ENCODE measurements at regions not wholly inside any gene's neighbourhood (a gene's known extent, or its start where the extent isn't known, plus 50 kb on each side); places are given as distances from the start of the nearest gene placed in this dataset.
"Not testable (repeated sequence)": the region's sequence is repeated elsewhere in the genome, so short reads cannot be mapped to it uniquely, and the experiment has no call there.

DNA sequence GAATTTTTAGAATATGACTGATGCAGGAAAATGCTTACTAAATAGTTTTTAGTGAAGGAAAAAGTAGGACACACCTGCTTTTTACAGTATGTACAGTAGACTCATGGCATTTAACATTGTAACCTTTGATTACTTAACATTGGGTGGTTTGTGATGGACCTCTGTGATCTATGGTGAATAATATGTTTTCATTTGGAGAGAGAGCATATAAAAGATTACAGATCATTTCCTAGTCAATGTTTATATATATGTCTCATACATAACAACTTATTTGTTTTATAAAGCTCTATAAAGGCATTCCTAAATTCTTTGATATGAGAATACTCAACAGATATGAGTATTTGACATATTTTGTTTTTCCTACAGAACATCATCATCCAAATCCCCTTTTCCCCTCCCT is 129.3 kb upstream of the PDE7B start:
- peak; percentile 27 for DNase-seq (ENCODE audit: low read depth)

DNA sequence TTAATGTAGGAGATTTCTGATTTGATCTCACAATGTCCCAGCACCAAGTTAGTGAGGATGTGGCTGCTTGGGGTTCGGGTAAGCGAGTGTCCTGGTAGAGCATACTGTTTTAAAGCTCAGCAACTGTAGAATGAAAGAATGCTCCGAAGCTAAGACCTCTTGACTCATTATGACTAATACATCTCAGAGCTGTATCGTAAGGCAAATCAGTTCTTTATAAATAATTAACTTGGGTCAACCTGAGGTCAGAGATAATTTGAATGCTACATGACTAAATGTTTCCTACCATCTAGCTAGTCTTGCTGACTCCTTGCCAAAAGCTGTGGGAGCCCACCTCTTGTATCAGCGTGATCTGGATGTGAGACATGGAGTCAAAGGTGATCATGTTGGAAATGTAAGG is 128.8 kb upstream of the PDE7B start:
- peak; percentile 61 for DNase-seq (ENCODE audit: low read depth)

DNA sequence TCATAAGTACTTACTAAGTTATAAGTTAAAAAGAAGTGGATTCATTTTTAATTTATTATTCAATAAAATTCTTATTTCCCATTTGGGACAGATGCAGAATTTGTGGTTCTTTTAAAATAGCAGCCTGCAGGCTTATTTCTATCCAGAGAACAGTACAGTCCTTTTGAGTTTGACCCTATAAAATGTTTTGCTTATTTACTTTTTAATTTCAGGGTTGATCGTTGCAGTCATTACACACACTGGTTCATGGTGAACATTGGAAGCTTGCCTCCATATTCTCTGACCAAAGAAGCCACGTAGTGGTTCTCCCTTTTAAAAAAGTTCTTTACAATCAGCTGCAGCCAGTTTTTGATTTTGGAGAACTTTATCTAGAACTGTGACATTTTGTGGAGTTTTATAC is 122.9 kb upstream of the PDE7B start:
- no peak for DNase-seq (ENCODE audit: low read depth)

DNA sequence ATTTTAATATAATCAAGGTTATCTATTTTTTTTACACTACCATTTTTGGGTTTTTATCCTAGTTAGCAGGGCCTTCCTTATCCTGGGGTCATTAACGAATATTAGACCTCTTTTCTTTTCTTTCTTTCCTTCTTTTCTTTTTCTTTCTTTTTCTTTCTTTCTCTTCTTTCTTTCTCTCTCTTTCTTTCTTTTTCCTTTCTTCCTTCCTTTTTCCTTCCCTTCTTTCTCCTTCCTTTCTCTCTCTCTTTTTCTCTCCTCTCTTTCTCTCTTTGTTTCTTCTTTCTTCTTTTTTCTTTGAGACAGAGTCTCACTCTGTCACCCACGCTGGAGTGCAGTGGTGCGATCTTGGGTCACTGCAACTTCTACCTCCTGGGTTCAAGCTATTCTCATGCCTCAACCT is 120.4 kb upstream of the PDE7B start:
- no peak for DNase-seq (ENCODE audit: low read depth)

DNA sequence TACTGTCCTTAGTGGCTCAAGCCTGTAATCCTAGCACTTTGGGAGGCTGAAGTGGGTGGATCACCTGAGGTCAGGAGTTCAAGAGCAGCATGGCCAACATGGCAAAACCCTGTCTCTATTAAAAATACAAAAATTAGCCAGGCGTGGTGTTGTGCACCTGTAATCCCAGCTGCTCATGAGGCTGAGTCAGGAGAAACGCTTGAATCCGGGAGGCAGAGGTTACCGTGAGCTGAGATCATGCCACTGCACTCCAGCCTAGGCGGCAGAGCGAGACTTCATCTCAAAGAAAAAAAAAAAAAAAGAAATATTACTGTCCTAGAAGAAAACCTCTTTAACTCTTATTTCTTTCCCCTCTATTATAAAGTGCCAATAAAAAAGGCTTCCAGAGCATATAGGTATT is 115.2 kb upstream of the PDE7B start:
- DNase-seq (ENCODE audit: low read depth), result not testable (repeated sequence)

DNA sequence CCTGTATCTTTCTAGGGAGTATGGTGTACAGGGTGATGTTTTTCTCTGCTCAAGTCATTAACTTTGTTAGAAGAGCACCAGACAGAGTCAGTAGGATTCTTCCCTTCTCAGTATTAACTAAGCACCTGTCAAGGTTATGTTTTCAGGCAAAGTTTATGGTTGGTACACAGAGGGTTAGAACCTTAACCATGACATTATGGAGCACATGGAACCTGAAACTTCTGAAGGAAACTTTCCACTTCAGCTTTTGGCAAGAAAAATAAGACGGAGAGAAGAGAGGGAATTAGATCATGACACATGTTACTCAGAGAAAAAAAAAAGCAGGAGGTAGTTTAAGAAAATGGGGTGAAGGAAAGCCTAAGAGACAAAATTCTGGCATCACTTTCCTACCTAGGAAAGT is 112.9 kb upstream of the PDE7B start:
- no peak for DNase-seq (ENCODE audit: low read depth)

DNA sequence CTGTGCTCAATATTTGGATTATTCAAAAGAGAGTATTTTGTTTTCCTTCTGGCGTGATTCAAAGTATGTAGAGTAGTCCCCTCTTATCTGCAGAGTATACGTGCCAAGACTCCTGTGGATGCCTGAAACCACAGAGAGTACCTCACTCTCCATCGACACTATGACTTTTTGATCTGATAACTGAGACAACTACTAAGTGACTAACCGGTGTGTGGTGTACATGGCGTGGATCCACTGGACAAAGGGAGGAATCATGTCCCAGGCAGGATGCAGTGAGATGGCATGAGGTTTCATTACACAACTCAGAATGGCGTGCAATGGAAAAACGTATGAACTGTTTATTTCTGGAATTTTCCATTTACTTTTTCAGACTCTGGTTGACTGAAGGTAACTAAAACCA is 112.2 kb upstream of the PDE7B start:
- peak; percentile 69 for DNase-seq (ENCODE audit: low read depth)

DNA sequence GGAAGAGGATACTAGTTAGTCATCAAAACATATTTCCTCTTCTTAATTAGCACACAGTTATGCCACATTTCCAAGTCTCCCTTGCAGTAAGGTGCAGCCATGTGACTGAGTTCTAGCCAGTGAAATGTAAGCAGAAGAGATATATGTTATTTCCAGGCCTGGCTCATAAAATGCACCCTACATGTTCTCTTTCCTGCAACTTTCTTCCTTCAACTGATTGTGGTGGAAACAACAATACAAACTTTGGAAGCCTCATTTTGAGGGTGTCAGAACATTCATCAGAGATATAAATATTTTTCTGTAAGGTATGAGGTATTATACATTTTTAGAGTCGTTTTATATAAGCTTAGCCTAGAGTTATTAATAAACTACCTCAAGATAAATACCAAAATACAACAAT is 110.9 kb upstream of the PDE7B start:
- DNase-seq (ENCODE audit: low read depth), result no peak

DNA sequence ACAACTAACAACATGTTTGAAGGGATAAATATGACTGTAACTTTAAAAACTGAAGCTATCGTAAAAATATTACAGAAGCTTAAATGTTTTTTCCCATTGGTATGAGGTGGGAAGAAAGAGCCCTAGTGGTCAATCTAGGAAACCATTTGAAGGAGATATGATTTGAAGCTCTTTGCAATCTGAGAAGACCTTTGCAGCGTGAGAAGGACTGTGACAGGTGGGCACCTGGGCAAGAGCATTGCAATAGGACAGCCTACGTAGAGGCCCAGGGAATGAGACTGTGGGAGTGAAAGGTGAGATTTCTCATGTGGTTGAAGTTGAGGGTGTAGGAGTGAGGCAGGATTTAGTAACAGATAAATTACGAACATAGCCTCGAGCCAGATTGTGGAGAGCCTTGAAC is 108.0 kb upstream of the PDE7B start:
- no peak for DNase-seq (ENCODE audit: low read depth)

DNA sequence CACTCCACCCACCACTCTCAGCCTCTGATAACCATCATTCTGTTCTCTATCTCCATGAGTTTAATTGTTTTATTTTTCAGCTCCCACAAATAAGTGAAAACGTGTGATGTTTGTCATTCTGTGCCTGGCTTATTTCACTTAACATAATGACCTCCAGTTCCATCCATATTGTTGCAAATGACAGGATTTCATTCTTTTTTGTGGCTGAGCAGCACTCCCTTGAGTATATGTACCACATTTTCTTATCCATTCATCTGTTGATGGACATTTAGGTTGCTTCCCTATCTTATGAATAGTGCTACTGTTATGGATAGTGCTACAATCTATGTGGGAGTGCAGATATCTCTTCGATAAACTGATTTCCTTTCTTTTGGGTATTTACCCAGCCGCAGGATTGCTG is 103.3 kb upstream of the PDE7B start:
- DNase-seq (ENCODE audit: low read depth), result no peak

DNA sequence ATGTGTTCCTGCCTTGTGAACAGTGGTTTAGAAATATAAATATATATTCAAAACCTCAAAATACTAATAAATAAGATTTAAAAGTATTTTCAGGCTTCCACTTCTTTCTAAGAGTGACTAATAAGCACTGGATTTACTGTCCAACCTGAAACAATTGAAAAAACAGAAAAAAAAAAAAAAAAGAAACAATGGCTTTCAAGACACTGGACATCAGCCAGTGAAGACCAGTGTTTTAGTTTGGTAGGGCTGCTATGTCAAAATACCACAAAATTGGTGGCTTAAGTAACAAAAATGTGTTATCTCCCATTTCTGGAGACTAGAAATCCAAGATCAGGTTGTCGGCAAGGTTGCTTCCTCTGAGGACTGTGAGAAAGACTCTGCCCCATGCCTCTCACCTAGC is 101.4 kb upstream of the PDE7B start:
- no peak for DNase-seq (ENCODE audit: low read depth)

DNA sequence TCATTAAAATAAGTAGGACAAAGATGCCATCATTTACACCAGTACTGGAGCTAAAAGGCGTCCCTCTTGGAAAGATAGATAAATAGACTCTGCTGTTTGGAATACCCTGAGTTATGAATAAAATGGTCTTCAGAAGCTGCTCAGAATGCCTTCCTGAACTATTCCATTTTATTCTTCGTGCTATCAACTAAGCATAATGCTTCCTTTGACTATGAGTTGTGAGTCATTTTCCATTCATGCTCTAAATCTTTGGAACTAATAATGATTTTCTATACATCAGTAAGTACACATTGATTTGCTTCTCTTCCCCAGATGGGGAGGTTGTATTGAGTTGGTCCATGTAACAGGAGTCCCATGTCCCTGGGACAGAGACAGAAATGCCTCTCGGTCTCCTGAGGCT is 98.3 kb upstream of the PDE7B start:
- no peak for DNase-seq (ENCODE audit: low read depth)

DNA sequence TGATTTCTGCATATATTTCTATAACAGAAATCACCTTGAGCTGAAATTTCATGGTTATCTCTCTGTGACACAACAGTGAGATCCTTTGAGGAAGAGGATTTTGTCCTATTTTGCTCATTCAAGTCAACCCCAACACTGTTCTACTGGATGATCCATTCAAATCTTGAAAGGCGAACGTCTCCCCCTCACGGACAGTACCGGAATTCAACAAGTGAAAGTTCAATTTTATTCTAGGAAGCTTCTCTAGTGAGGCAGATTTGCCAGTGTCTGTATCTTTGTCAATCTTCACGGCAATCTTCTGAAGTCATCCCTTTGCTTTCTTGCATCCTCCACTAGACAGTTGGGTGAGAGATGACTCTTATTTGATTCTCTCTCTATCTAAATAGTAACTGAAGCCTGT is 91.7 kb upstream of the PDE7B start:
- no peak for DNase-seq (ENCODE audit: low read depth)

DNA sequence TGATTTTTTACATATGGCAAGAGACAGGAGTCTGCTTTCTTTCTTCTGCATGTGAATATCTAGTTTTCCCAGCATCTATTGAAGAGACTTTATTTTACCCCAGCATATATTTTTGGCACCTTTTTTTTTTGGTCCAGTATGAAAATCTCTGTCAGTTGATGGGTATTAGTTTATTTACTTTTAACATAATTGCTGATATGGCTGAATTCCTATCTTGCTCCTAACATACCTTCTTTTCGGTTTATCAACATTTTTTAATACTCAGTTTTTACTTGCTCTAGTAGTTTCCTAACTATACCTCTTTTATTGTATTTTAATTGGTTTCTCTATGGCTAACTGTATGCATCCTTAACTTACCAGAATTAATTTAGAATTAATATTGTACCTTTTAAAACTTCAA is 77.5 kb upstream of the PDE7B start:
- DNase-seq (ENCODE audit: low read depth), result no peak

DNA sequence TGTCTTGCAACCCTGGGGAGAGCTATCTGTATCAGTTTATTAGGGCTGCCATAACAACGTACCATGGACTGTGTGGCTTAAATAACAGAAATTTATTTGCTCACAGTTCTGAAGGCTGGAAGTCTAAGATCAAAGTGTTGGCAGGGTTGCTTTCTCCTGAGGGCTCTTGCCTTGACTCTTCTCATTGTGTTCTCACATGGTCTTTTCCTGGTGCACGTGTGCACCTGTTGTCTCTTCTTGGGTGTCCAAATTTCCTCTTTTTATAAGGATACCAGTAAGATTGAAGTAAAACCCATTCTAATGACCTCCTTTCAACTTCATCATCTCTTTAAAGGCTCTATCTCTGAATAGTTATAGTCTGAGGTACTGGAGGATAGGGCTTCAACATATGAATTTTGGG is 72.3 kb upstream of the PDE7B start:
- no peak for DNase-seq (ENCODE audit: low read depth)

DNA sequence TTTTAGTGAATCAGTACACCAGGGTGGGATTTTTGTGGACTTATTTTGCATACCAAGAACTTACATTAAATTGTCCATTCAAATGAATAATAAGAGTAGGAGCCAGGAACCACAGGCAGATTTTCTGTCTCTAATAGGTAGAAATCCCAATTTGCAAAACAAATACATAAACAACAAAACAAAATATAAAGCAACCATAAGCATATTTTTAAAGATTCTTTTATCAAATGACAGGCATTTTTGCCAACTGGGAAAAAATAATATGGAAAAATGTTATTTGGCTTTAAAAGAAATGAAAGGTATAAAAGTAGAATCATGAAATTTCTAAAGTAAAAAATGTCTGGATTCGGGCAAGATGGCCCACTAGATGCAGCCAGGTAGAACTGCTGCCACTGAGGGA is 71.2 kb upstream of the PDE7B start:
- DNase-seq (ENCODE audit: low read depth), result no peak

DNA sequence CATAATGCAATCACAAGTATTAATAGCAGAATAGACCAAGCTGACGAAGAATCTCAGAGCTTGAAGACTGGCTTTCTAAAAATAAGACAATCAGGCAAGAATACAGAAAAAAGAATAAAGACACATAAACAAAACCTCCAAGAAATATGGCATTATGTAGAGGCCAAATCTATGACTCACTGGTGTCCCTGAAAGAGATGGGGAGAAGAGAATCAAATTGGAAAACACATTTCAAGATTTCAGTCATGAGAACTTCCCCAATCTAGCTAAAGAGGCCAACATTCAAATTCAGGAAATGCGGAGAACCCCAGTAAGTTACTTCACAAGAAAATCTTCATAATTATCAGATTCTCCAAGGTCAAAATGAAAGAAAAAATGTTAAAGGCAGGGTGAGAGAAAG is 69.0 kb upstream of the PDE7B start:
- no peak for DNase-seq (ENCODE audit: low read depth)

DNA sequence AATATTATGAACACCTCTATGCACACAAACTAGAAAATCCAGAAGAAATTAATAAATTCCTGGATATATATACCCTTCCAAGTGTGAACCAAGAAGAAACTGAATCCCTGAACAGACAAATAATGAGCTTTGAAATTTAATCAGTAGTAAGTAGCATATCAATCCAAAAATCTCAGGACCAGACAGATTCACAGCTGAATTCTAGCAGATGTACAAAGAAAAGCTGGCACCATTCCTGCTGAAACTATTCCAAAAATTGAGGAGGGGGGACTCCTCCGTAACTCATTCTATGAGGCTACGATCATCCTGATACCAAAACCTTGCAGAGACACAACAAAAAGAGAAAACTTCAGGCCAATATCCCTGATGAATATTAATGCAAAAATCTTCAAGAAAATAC is 67.0 kb upstream of the PDE7B start:
- no peak for DNase-seq (ENCODE audit: low read depth)

DNA sequence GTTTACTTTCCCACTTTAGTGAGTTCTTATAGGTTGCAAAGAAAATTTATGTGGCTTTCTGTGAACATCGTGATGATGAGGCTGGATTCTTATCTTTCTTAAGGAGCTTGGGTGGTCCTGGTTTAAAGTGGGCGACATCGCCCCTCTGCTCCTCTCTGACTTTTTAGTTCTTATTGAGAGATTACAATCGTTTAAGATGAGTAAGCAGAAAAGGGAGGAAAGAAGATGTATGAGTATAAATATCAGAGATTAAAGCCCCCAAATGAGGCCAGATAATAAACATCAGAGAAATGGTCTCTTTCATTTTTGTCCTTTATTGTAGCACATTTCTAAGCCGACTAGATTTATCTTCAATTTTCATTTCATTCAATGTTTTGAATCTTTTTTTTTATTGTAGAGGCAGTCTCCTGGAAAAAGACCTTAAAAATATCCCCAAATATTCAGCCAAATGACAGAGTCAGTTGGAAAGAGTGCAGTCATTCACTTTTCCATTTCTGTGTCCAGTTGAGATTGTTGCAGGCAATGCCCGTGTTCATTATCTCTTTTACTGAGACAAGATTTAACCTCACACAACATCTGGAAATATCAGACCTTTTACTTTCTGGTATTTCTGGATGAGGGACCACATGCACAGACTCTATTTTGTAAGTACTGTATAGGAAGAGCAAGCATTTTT is 62.0 kb upstream of the PDE7B start:
- DNase-seq (ENCODE audit: low read depth), result no peak

DNA sequence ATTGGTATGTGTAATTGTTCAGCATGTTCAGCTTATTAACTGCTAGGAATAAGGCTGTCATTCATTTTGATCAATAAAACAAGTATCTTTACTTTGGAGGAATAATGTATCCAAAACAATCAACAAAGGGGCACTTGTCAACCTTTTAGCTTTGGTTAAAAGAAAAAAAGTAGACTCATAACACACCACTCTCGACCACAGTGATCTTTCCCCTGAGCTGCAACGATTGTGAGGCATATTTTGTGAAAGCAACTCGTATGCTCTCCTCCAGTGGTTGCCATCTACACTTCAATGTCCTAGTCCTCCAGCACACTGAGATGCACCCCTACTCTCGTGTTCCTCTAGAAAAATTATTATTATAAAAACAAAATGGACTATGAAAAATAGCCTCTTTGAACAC is 60.1 kb upstream of the PDE7B start:
- DNase-seq (ENCODE audit: low read depth), result no peak

DNA sequence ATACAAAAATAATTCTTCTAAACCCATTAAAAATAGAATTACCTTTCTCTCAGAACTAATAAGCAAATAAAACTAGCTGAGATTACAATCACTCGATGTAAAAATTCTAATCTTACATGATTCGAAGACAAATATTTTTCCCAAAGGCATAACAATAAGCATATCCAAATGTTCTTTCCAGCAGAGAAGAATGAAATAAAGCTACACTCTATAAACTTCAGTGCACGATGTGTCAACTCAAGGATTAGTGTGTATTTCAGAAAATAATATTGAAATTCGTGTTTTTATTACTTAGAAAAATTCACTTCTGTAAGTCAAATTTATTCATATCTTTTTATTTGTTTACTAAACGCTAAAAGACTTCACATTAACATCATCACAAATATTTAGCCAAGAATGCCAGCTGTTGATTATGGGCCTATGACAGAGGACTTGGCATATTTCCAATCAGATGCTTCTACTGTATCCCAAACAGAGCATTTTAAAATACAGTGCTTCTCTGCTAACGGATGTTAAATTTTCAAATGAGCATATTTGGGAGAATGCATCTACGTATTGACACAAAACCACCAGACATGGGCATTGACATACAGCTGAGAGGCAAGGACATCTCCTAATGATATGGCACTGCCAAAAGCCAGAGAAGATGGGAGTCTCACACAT is 54.7 kb upstream of the PDE7B start:
- no peak for DNase-seq (ENCODE audit: low read depth)

DNA sequence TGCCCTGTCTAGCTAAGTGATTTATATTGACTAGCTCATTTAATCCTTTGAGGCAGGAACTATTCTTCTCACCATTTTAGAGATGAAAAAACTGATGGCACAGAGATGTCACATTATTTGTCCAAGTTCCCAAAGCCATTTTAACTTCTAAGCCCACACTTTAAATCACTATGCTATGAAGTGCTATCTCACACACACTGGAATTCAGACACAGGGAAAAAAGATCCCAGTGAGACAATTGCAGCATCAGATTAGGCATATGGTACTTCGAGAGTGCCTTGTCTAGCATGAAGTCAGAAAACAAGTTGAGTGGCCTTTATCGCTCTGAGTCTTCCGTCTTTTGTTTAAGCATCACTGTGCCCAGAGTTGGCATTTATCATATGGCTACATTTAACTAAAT is 54.1 kb upstream of the PDE7B start:
- DNase-seq (ENCODE audit: low read depth), result no peak

DNA sequence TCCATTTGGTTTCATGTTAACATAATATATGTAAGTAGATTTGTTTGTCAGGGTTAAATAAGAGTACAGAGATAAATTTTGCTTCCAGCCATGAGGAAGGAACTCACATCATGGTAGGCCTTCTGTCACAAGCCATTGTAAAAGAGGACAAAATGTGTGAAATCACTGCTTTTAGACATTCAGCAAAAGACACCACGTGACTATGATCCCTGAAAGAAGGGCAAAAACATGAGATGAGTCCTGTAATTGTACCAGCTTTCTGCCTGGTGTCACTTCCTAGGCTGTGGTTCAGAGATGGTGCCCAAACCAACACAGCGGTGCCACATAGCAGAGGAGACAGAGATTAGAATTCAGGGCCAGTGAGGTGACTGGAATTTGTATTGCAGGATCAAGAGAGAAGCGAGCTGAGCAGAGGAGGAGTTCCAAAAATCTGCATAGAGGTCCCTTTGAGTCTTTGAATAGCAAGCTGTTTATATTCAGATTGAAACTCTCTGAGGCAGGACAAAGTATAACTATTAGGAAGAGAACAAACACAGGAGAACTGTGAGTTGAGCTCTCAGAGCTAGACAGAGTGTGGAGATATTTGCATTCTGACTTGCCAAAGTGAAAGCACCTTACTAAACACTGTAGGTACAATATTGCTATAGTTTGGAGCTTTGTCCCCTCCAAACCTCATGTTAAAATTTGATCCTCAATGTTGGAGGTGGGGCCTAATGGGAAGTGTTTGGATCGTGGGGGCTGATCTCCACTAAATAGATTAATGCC is 52.6 kb upstream of the PDE7B start:
- DNase-seq (ENCODE audit: low read depth), result no peak

All from HS-27A (cell line).